ENCODE measurements at regions not wholly inside any gene's neighbourhood (a gene's known extent, or its start where the extent isn't known, plus 50 kb on each side); places are given as distances from the start of the nearest gene placed in this dataset.

DNA sequence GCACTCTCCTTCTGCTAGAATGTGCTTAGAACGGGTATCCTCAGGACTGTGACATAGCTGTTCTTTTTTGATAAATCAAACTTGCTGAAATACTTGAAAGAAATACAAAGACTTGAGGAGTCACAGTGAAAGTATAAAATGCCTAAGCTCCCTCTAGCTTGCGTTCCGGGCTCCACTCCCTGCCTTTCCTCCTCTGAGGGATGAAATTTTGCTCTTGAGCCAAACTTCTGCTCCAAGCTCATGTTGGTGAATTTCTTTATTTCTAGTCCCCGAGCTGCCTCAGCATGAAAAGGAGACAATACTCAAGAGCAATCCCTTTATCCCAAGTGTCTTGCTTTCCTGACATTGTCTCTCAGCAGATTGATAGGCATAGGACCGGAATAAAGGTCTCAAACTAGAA, 499.6 kb upstream of the ADARB2 start:
- Histone ChIP-seq H3K36me3 (ENCODE audit: control insufficient read depth in 2 of 2, insufficient read depth in 1 of 2, low read length in 2 of 2) (no peaks in the 10 kb centered on the region), H3K4me3 (ENCODE audit: low read depth, low read length) (no peak overlapping the region), H3K4me1 (ENCODE audit: control insufficient read depth, insufficient read depth, low read length) (no peaks in the 10 kb centered on the region), H3K9me3 (ENCODE audit: control insufficient read depth, insufficient read depth, low read depth, low read length) (no peaks in the 10 kb centered on the region), H3K27ac (ENCODE audit: extremely low read depth, low read depth, low read length) (no peak overlapping the region)
- ChIA-PET POLR2A (no interaction called here), CTCF (no interaction called here)
- TF ChIP-seq, protein P1, sequence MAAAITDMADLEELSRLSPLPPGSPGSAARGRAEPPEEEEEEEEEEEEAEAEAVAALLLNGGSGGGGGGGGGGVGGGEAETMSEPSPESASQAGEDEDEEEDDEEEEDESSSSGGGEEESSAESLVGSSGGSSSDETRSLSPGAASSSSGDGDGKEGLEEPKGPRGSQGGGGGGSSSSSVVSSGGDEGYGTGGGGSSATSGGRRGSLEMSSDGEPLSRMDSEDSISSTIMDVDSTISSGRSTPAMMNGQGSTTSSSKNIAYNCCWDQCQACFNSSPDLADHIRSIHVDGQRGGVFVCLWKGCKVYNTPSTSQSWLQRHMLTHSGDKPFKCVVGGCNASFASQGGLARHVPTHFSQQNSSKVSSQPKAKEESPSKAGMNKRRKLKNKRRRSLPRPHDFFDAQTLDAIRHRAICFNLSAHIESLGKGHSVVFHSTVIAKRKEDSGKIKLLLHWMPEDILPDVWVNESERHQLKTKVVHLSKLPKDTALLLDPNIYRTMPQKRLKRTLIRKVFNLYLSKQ (tag by site-specific recombination; IDR thresholded peaks at IDR 0.05; ENCODE audit: borderline replicate concordance) = no peak
- TF ChIP-seq ZNF23 (tag by site-specific recombination; IDR thresholded peaks at IDR 0.05; ENCODE audit: borderline replicate concordance) (no peak), ZNF404 (tag by site-specific recombination; IDR thresholded peaks at IDR 0.05) (no peak), ZNF112 (tag by site-specific recombination; IDR thresholded peaks at IDR 0.05) (no peak), ZSCAN23 (tag by site-specific recombination; IDR thresholded peaks at IDR 0.05) (no peak), KLF10 (tag by site-specific recombination; IDR thresholded peaks at IDR 0.05) (no peak)
- TF ChIP-seq, protein P2, sequence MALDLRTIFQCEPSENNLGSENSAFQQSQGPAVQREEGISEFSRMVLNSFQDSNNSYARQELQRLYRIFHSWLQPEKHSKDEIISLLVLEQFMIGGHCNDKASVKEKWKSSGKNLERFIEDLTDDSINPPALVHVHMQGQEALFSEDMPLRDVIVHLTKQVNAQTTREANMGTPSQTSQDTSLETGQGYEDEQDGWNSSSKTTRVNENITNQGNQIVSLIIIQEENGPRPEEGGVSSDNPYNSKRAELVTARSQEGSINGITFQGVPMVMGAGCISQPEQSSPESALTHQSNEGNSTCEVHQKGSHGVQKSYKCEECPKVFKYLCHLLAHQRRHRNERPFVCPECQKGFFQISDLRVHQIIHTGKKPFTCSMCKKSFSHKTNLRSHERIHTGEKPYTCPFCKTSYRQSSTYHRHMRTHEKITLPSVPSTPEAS (tag by site-specific recombination; IDR thresholded peaks at IDR 0.05) = no peak
- TF ChIP-seq, protein P3, sequence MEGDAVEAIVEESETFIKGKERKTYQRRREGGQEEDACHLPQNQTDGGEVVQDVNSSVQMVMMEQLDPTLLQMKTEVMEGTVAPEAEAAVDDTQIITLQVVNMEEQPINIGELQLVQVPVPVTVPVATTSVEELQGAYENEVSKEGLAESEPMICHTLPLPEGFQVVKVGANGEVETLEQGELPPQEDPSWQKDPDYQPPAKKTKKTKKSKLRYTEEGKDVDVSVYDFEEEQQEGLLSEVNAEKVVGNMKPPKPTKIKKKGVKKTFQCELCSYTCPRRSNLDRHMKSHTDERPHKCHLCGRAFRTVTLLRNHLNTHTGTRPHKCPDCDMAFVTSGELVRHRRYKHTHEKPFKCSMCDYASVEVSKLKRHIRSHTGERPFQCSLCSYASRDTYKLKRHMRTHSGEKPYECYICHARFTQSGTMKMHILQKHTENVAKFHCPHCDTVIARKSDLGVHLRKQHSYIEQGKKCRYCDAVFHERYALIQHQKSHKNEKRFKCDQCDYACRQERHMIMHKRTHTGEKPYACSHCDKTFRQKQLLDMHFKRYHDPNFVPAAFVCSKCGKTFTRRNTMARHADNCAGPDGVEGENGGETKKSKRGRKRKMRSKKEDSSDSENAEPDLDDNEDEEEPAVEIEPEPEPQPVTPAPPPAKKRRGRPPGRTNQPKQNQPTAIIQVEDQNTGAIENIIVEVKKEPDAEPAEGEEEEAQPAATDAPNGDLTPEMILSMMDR (tag by site-specific recombination; IDR thresholded peaks at IDR 0.05) = no peak

DNA sequence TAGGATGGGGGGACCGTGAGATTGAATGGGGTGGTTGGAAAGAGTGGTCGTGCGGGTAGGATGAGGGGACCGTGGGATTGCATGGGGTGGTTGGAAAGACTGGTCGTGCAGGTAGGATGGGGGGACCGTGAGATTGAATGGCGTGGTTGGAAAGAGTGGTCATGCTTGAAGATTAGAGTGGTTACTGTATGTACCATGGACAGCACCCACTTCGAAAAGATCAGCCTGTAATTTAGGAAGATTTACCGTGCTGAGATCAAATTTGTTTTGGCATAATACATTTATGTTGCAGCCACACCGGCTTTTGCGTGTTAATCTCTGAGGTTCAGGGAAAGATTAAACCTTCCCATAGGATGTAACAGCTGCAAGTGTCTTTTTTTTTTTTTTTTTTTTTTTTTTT, 495.2 kb upstream of the ADARB2 start:
- CTCF ChIA-PET = no interaction called here
- TF ChIP-seq ZNF16 (tag by site-specific recombination; IDR thresholded peaks at IDR 0.05; ENCODE audit: low read depth) (no peak), ZNF776 (tag by site-specific recombination; IDR thresholded peaks at IDR 0.05; ENCODE audit: borderline replicate concordance) (no peak)
- TF ChIP-seq, protein P4, sequence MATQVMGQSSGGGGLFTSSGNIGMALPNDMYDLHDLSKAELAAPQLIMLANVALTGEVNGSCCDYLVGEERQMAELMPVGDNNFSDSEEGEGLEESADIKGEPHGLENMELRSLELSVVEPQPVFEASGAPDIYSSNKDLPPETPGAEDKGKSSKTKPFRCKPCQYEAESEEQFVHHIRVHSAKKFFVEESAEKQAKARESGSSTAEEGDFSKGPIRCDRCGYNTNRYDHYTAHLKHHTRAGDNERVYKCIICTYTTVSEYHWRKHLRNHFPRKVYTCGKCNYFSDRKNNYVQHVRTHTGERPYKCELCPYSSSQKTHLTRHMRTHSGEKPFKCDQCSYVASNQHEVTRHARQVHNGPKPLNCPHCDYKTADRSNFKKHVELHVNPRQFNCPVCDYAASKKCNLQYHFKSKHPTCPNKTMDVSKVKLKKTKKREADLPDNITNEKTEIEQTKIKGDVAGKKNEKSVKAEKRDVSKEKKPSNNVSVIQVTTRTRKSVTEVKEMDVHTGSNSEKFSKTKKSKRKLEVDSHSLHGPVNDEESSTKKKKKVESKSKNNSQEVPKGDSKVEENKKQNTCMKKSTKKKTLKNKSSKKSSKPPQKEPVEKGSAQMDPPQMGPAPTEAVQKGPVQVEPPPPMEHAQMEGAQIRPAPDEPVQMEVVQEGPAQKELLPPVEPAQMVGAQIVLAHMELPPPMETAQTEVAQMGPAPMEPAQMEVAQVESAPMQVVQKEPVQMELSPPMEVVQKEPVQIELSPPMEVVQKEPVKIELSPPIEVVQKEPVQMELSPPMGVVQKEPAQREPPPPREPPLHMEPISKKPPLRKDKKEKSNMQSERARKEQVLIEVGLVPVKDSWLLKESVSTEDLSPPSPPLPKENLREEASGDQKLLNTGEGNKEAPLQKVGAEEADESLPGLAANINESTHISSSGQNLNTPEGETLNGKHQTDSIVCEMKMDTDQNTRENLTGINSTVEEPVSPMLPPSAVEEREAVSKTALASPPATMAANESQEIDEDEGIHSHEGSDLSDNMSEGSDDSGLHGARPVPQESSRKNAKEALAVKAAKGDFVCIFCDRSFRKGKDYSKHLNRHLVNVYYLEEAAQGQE (tag by site-specific recombination; IDR thresholded peaks at IDR 0.05) = peak; percentile 84
- Histone ChIP-seq H3K36me3 (ENCODE audit: control insufficient read depth in 2 of 2, insufficient read depth in 1 of 2, low read length in 2 of 2) (no peaks in the 10 kb centered on the region), H3K4me1 (ENCODE audit: control insufficient read depth, insufficient read depth, low read length) (no peaks in the 10 kb centered on the region), H3K4me3 (ENCODE audit: low read depth, low read length) (no peak overlapping the region), H3K9me3 (ENCODE audit: control insufficient read depth, insufficient read depth, low read depth, low read length) (no peaks in the 10 kb centered on the region), H3K27ac (ENCODE audit: extremely low read depth, low read depth, low read length) (no peak overlapping the region)
- POLR2A ChIA-PET = interaction anchor here (0.6 kb wide), 1 partner anchor 72 kb away, joined by 5 read pairs; no protein-coding TSS in a partner anchor

DNA sequence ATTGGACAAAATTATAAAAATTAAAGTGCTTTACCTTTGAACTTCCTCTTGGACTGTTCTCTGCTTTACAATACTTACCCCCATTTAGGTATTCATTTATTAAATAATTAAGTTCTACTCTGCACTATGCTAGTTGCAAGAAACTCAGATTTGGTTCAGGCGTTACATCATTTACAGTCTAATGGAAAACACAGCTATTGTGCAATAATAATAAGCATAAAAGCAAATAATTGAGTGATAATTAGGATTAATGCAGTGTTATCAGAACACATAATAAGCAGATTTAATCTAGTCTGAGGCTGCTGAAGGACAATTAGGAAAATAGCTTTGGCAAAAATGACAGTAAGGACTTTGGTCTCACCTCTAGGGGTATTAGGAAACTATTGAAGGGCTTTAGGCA, 493.2 kb upstream of the ADARB2 start:
- Histone ChIP-seq H3K4me1 (ENCODE audit: control insufficient read depth, insufficient read depth, low read length) (no peaks in the 10 kb centered on the region), H3K9me3 (ENCODE audit: control insufficient read depth, insufficient read depth, low read depth, low read length) (no peaks in the 10 kb centered on the region), H3K27ac (ENCODE audit: extremely low read depth, low read depth, low read length) (no peak overlapping the region), H3K4me3 (ENCODE audit: low read depth, low read length) (no peak overlapping the region), H3K36me3 (ENCODE audit: control insufficient read depth in 2 of 2, insufficient read depth in 1 of 2, low read length in 2 of 2) (no peaks in the 10 kb centered on the region)
- POLR2A ChIA-PET = no interaction called here
- CTCF ChIA-PET = interaction anchor here (0.6 to 1.0 kb wide), 2 partner anchors 82 to 363 kb away, joined by 3 to 4 read pairs; no protein-coding TSS in a partner anchor
- TF ChIP-seq PRDM1 (tag by site-specific recombination; IDR thresholded peaks at IDR 0.05) = no peak
- TF ChIP-seq, protein P5, sequence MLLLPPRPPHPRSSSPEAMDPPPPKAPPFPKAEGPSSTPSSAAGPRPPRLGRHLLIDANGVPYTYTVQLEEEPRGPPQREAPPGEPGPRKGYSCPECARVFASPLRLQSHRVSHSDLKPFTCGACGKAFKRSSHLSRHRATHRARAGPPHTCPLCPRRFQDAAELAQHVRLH (tag by site-specific recombination; IDR thresholded peaks at IDR 0.05) = no peak
- TF ChIP-seq MEIS1 (CRISPR knock-in tag; IDR thresholded peaks at IDR 0.05; ENCODE audit: borderline replicate concordance) = no peak
- no peak for TF ChIP-seq ZFHX2 (tag by site-specific recombination; conservative IDR thresholded peaks at IDR 0.05)
- TF ChIP-seq ZNF560 (tag by site-specific recombination; IDR thresholded peaks at IDR 0.05; ENCODE audit: borderline replicate concordance) = no peak
- TF ChIP-seq, protein P6, sequence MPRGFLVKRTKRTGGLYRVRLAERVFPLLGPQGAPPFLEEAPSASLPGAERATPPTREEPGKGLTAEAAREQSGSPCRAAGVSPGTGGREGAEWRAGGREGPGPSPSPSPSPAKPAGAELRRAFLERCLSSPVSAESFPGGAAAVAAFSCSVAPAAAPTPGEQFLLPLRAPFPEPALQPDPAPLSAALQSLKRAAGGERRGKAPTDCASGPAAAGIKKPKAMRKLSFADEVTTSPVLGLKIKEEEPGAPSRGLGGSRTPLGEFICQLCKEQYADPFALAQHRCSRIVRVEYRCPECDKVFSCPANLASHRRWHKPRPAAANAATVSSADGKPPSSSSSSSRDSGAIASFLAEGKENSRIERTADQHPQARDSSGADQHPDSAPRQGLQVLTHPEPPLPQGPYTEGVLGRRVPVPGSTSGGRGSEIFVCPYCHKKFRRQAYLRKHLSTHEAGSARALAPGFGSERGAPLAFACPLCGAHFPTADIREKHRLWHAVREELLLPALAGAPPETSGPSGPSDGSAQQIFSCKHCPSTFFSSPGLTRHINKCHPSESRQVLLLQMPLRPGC (tag by site-specific recombination; IDR thresholded peaks at IDR 0.05) = no peak
- TF ChIP-seq ZNF404 (tag by site-specific recombination; IDR thresholded peaks at IDR 0.05) = no peak
- no peak for TF ChIP-seq ZNF184 (tag by site-specific recombination; IDR thresholded peaks at IDR 0.05)
